K562 (cell line): ENCODE measurements at regions not wholly inside any gene's neighbourhood (a gene's known extent, or its start where the extent isn't known, plus 50 kb on each side); places are given as distances from the start of the nearest gene placed in this dataset.

Experiments used
- ATAC-seq: fragments of 200-7000 bp; cut with Tn5 transposase; 3 replicates; pipeline ENCODE4 v1.9.1; 2020; ENCODE audit warnings: moderate library complexity
- BruUV-seq: library from RNA; stranded (reverse); fragments of 400-500 nt; replicated peaks from 2 replicates; lab custom pipeline; 2021; lab: Mats Ljungman, UMichigan
- CTCF ChIA-PET: fragments of 300-600 bp; formaldehyde crosslinking; extraction: SDS; loops from one replicate; lab custom pipeline; 2021; ENCODE audit warnings: low intra/inter-chr PET ratio; lab: Yijun Ruan, JAX
- POLR2A ChIA-PET: fragments of 300-600, 350-650 bp; sonication (Branson Sonifier 250); formaldehyde crosslinking; extraction: SDS; loops from one replicate; lab custom pipeline; 2021; ENCODE audit warnings: antibody characterized with exemption, inconsistent platforms; lab: Yijun Ruan, JAX
- DNase-seq, 4 experiments: peaks; one replicate each; pipeline versions ENCODE4 v3.0.0 to v3.0.0-alpha.2; 2011 to 2018; ENCODE audit warnings: low spot score in 3 of 4, mixed read lengths in 3 of 4; ENCODE audit errors: extremely low read depth in 1 of 4
- FAIRE-seq: peaks from 2 replicates; lab custom pipeline; 2011; peaks lifted over from hg19 to GRCh38; lab: Jason Lieb, UNC
- H2AFZ ChIP-seq: 2 replicates; pipeline ENCODE4 v1.6.0; 2011; ENCODE audit warnings: low read depth, low read length, control low read depth, inconsistent platforms
- H3K27ac ChIP-seq: fragments of 200-600 bp; 3 replicates; pipeline ENCODE4 v1.8.0; 2011; ENCODE audit warnings: low read depth, mild to moderate bottlenecking, control low read depth, inconsistent platforms, low read length, moderate library complexity, mixed read lengths; ENCODE audit errors: extremely low read depth
- H3K27me3 ChIP-seq, 2 experiments: fragments of 300-600 bp in 1 of 2; 2 replicates in 1 of 2; 3 replicates in 1 of 2; pipeline versions ENCODE4 v1.6.0 to v1.8.0; 2011; ENCODE audit warnings: inconsistent platforms in 2 of 2, low read length in 2 of 2, mild to moderate bottlenecking in 1 of 2, mixed read lengths in 1 of 2, moderate library complexity in 1 of 2; ENCODE audit not compliant: control insufficient read depth in 2 of 2, insufficient read depth in 2 of 2
- H3K36me3 ChIP-seq: fragments of 300-600 bp; 3 replicates; pipeline ENCODE4 v1.8.0; 2011; ENCODE audit warnings: mild to moderate bottlenecking, low read length, inconsistent platforms; ENCODE audit not compliant: control insufficient read depth, insufficient read depth
- H3K4me1 ChIP-seq, 2 experiments: fragments of 200-600 bp in 1 of 2; replicated peaks in 1 of 2; 2 replicates in 1 of 2; 3 replicates in 1 of 2; pipeline versions ENCODE4 v1.5.1 to v1.8.0; 2011; ENCODE audit warnings: inconsistent platforms in 2 of 2, low read length in 2 of 2, mild to moderate bottlenecking in 1 of 2, mixed read lengths in 1 of 2, moderate library complexity in 1 of 2; ENCODE audit not compliant: control insufficient read depth in 2 of 2, insufficient read depth in 2 of 2
- H3K4me2 ChIP-seq: 2 replicates; pipeline ENCODE4 v1.6.1; 2011; ENCODE audit warnings: low read length, control low read depth, inconsistent platforms, mixed read lengths; ENCODE audit not compliant: insufficient read depth
- H3K4me3 ChIP-seq: fragments of 200-600 bp; sonication (generic), shearing (Covaris generic); 2 replicates; pipeline ENCODE4 v1.5.1; 2016; ENCODE audit warnings: control low read depth, inconsistent platforms
- H3K79me2 ChIP-seq: fragments of 200-600 bp; 3 replicates; pipeline ENCODE4 v1.8.0; 2011; ENCODE audit warnings: low read length, inconsistent platforms; ENCODE audit not compliant: control insufficient read depth, insufficient read depth
- H3K9ac ChIP-seq, 2 experiments: 2 replicates each; pipeline versions ENCODE4 v1.6.0 to v1.6.1; 2011; ENCODE audit warnings: low read depth in 2 of 2, low read length in 2 of 2, control low read depth in 1 of 2, inconsistent platforms in 1 of 2, mild to moderate bottlenecking in 1 of 2, mixed read lengths in 1 of 2; ENCODE audit not compliant: insufficient read depth in 1 of 2
- H3K9me1 ChIP-seq: one replicate; pipeline ENCODE4 v1.6.0; 2011; ENCODE audit warnings: inconsistent platforms, mild to moderate bottlenecking, low read length, moderate library complexity; ENCODE audit not compliant: control insufficient read depth, insufficient read depth
- H3K9me3 ChIP-seq: replicated peaks from 2 replicates; pipeline ENCODE4 v1.5.1; 2011; ENCODE audit warnings: low read depth, low read length, inconsistent platforms; ENCODE audit not compliant: control insufficient read depth, insufficient read depth
- H4K20me1 ChIP-seq: replicated peaks from 2 replicates; pipeline ENCODE4 v1.6.1; 2011; ENCODE audit warnings: low read length, inconsistent platforms, mixed read lengths; ENCODE audit not compliant: control insufficient read depth, insufficient read depth
- BRCA1 ChIP-seq, 2 experiments: fragments of 450-650 bp in 1 of 2; sonication (generic) in 1 of 2; formaldehyde crosslinking in 1 of 2; IDR thresholded peaks; 2 replicates each; pipeline versions ENCODE4 v1.5.0 to v1.6.1; 2017 to 2020; ENCODE audit warnings: mild to moderate bottlenecking in 1 of 2, missing genetic modification reagents in 1 of 2
- EHMT2 ChIP-seq: fragments of 450-650 bp; IDR thresholded peaks from 2 replicates; pipeline ENCODE4 v1.6.1; 2018; ENCODE audit warnings: antibody characterized with exemption
- FOSL1 ChIP-seq: fragments of 200-800 bp; sonication (Bioruptor generic); conservative IDR thresholded peaks from 2 replicates; pipeline ENCODE4 v1.6.1; 2016; ENCODE audit warnings: missing genetic modification characterization, missing compliant biosample characterization
- FOXP4 ChIP-seq: sonication (generic); formaldehyde crosslinking; IDR thresholded peaks from 2 replicates; pipeline ENCODE4 v1.8.0; 2022; ENCODE audit warnings: mild to moderate bottlenecking, missing genetic modification reagents, borderline replicate concordance
- GTF2A2 ChIP-seq: IDR thresholded peaks from 2 replicates; pipeline ENCODE4 v1.6.1; 2016; ENCODE audit warnings: mild to moderate bottlenecking, missing genetic modification characterization, missing compliant biosample characterization
- HDAC3 ChIP-seq: fragments of 450-650 bp; IDR thresholded peaks from 2 replicates; pipeline ENCODE4 v1.6.1; 2018; ENCODE audit warnings: borderline replicate concordance, mild to moderate bottlenecking, moderate library complexity; ENCODE audit not compliant: partially characterized antibody
- ILK ChIP-seq: fragments of 450-650 bp; IDR thresholded peaks from 2 replicates; pipeline ENCODE4 v1.6.1; 2016; ENCODE audit warnings: missing genetic modification characterization, low read depth, mild to moderate bottlenecking, missing compliant biosample characterization, moderate library complexity, borderline replicate concordance
- LCOR ChIP-seq: sonication (generic); formaldehyde crosslinking; IDR thresholded peaks from 2 replicates; pipeline ENCODE4 v1.8.0; 2022; ENCODE audit warnings: mild to moderate bottlenecking, missing genetic modification reagents
- MXI1 ChIP-seq: IDR thresholded peaks from 2 replicates; pipeline ENCODE4 v1.6.1; 2011; ENCODE audit warnings: low read depth, mild to moderate bottlenecking, improper control_type of control experiment, low read length
- NEUROD1 ChIP-seq: fragments of 150-350 bp; IDR thresholded peaks from 2 replicates; pipeline ENCODE4 v1.6.1; 2014; ENCODE audit warnings: borderline replicate concordance, low read length, low read depth; ENCODE audit not compliant: partially characterized antibody
- NFXL1 ChIP-seq: fragments of 450-650 bp; formaldehyde crosslinking; IDR thresholded peaks from 2 replicates; pipeline ENCODE4 v1.4.0; 2021; ENCODE audit warnings: mild to moderate bottlenecking
- RAD21 ChIP-seq, 2 experiments: fragments of 250-450 bp in 1 of 2; fragments of 450-650 bp in 1 of 2; sonication (Bioruptor Pico) in 1 of 2; formaldehyde crosslinking in 1 of 2; IDR thresholded peaks in 1 of 2; conservative IDR thresholded peaks in 1 of 2; 2 replicates each; pipeline versions ENCODE4 v1.4.0 to v1.8.0; 2020 to 2022; ENCODE audit warnings: mild to moderate bottlenecking in 2 of 2, moderate library complexity in 1 of 2
- RBM14 ChIP-seq: fragments of 200-400 bp; formaldehyde crosslinking; IDR thresholded peaks from 2 replicates; pipeline ENCODE4 v1.6.1; 2018; ENCODE audit warnings: low read depth, mild to moderate bottlenecking, low read length, moderate library complexity, borderline replicate concordance; ENCODE audit not compliant: insufficient read depth
- SIN3A ChIP-seq, 2 experiments: fragments of 150-350 bp in 1 of 2; IDR thresholded peaks; 2 replicates each; pipeline ENCODE4 v1.6.1; 2011 to 2016; ENCODE audit warnings: borderline replicate concordance in 2 of 2, low read depth in 2 of 2, low read length in 2 of 2, mild to moderate bottlenecking in 2 of 2, moderate library complexity in 2 of 2; ENCODE audit not compliant: control insufficient read depth in 1 of 2
- SMC3 ChIP-seq: conservative IDR thresholded peaks from 2 replicates; pipeline ENCODE4 v1.6.1; 2011; ENCODE audit warnings: low read depth, low read length, improper control_type of control experiment; ENCODE audit not compliant: insufficient read depth
- ZNF699 ChIP-seq: fragments of 250-450 bp; sonication (Bioruptor Pico); IDR thresholded peaks from 2 replicates; pipeline ENCODE4 v1.8.0; 2021; ENCODE audit warnings: mild to moderate bottlenecking, moderate library complexity; ENCODE audit not compliant: insufficient replicate concordance
- ZNF778 ChIP-seq: fragments of 450-650 bp; formaldehyde crosslinking; IDR thresholded peaks from 2 replicates; pipeline ENCODE4 v1.4.0; 2020; ENCODE audit warnings: mild to moderate bottlenecking, moderate library complexity
- WGBS: fragments of 100-300 bp; shearing (Covaris generic); methylation state at CpG from one replicate; pipeline ENCODE4 v1.1.6; 2016; ENCODE audit warnings: low coverage, mixed read lengths; ENCODE audit not compliant: insufficient coverage; ENCODE audit errors: missing lambda C conversion rate; 5-methylcytosine and 5-hydroxymethylcytosine counted together
- in situ Hi-C: fragments of 300-500 bp; cut with MboI; formaldehyde crosslinking; loops from 4 replicates; pipeline ENCODE4 v1.15.0; 2018; ENCODE audit warnings: inconsistent platforms, mixed read lengths
- intact Hi-C: fragments of 100-400 bp; cut with micrococcal nuclease; formaldehyde crosslinking; loops from 2 replicates; pipeline ENCODE4 v1.14.2; 2022

DNA sequence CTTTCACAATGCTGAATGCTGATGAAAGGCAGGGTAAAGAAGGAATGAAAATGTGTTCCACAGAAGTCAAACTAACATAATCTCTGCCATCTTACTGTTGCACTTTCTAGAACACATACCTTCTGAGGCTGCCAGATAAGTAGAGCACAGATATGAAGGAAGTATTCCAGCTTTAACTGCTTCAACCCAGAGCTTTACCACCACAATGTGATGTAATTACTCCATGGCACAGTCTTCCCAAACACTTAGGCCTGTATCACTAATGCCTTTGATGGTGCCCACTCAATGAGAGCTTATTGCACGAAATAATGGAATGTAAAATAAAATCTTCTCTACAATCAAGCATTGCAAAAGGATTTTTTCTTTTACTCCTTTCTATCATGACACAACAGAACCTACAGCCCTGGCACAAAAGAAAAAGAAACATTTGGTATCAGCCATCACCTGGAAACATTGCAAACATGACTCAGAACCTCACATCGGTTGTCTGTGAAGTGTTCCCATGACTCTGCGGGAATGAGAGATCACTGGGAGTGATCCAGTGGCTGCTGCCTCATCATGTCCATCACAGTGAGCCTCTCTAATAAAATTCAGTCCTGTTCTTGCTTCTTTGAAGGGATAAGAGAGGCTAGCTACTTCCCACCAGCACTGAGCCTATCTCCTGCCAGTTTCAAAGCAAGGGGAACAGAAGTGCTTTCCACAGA lies 385.8 kb downstream of the EFNA5 start:
- FAIRE-seq = no peak
- H3K79me2 ChIP-seq = no peaks in the 10 kb centered on the region
- no peak overlapping the region for H2AFZ ChIP-seq

More for the DNA sequence above, 385.8 kb downstream of the EFNA5 start:
- Histone ChIP-seq H3K27ac (no peak overlapping the region), H3K27me3 (no peaks in the 10 kb centered on the region), H3K4me1 (no peaks in the 10 kb centered on the region), H3K9me3 (no peaks in the 10 kb centered on the region), H3K9ac (no peak overlapping the region), H3K4me3 (no peak overlapping the region), H3K36me3 (no peaks in the 10 kb centered on the region), H4K20me1 (no peaks in the 10 kb centered on the region), H3K4me2 (no peak overlapping the region), H3K9me1 (no peaks in the 10 kb centered on the region)
- intact Hi-C loops (no loop called here), in situ Hi-C loops (no loop called here)
- ChIA-PET POLR2A (no interaction called here), CTCF (no interaction called here)
- DNase-seq (no peak), ATAC-seq (no peak)
- BruUV-seq = no TSS peak
- TF ChIP-seq SMC3 (no peak), ILK (tag) (no peak), NFXL1 (CRISPR knock-in tag) (no peak), RAD21 (CRISPR knock-in tag; conservative IDR thresholded peaks at IDR 0.05 in 1 of 2, IDR thresholded peaks at IDR 0.05 in 1 of 2) (no peak), FOSL1 (no peak), BRCA1 (IDR thresholded peaks at IDR 0.05) (no peak), BRCA1 (CRISPR knock-in tag; IDR thresholded peaks at IDR 0.05) (no peak), EHMT2 (no peak), RBM14 (no peak), ZNF778 (CRISPR knock-in tag) (no peak), HDAC3 (no peak), MXI1 (no peak), SIN3A (IDR thresholded peaks at IDR 0.05; ENCODE audit: borderline replicate concordance in 2 of 2, control insufficient read depth in 1 of 2, low read depth in 2 of 2, low read length in 2 of 2) (no peak), NEUROD1 (no peak), ZNF699 (no peak), GTF2A2 (tag) (no peak), LCOR (CRISPR knock-in tag) (no peak), FOXP4 (CRISPR knock-in tag) (no peak)
- 2% methylated on average over 3 of the region's 3 CpGs for WGBS
